GM19438 (cell line): ENCODE measurements at regions not wholly inside any gene's neighbourhood (a gene's known extent, or its start where the extent isn't known, plus 50 kb on each side); places are given as distances from the start of the nearest gene placed in this dataset.

Source experiments
- ATAC-seq: cut with Tn5 transposase; IDR thresholded peaks from one replicate; pipeline ENCODE4 v1.9.1; 2021; ENCODE audit warnings: low read depth; ENCODE audit not compliant: unreplicated experiment

DNA sequence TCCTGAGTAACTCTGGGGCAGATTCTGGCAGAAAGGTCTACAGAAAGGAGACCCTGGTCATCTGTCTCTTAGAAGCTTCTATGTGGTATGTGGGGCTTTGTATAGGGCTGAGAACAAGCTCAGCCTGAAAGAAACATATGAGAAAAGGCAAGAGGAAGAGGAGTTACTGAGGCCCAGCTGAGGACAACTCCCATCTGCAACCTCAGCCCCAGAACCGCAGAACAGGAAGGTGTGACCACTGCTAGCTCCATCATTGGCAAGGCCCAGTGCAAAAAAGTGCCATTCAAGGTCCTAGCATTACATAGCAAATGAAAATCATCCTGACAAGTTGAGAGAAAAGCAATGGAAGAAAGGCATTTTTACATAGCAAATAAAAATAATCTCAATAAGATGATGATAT lies 503.8 kb downstream of the NPHP4 start:
- no peak for ATAC-seq

DNA sequence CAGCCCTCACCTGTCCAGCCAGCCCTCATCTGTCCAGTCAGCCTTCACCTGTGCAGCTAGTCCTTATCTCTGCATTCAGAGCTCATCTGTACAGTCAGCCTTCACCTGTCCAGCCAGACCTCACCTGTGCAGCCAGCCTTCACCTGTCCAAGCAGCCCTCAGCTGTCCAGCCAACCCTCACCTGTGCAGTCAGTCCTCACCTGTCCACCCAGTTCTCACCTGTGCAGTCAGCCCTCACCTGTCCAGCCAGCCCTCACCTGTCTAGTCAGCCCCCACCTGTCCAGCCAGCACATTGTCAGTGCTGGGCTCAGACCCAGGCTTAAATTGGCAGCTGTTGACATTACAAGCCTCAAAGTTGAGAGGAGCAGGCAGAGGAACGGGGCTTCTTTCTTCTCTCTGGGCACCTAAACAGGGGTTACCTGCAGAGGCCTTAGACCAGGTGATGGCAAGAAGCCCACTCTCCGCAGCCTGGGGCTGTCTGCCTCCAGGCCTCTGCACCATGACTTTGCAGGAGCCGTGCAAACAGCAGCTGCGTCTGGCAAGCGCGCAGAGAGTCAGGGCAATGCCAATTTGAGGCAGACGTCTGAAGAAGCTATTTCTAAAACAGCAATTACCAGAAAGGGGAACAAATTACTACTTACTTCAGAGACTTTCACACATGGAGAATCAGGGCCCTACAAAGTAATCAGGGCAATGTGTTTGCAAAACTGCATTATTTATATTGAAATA lies 506.1 kb downstream of the NPHP4 start:
- no peak for ATAC-seq

DNA sequence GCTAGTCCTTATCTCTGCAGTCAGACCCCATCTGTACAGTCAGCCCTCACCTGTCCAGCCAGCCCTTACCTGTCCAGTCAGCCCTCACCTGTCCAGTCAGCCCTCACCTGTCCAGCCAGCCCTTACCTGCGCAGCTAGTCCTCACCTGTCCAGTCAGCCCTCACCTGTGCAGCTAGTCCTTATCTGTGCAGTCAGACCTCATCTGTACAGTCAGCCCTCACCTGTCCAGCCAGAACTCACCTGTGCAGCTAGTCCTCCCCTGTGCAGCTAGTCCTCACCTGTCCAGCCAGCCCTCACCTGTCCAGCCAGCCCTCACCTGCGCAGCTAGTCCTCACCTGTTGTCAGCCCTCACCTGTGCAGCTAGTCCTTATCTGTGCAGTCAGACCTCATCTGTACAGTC lies 506.8 kb downstream of the NPHP4 start:
- no peak for ATAC-seq

DNA sequence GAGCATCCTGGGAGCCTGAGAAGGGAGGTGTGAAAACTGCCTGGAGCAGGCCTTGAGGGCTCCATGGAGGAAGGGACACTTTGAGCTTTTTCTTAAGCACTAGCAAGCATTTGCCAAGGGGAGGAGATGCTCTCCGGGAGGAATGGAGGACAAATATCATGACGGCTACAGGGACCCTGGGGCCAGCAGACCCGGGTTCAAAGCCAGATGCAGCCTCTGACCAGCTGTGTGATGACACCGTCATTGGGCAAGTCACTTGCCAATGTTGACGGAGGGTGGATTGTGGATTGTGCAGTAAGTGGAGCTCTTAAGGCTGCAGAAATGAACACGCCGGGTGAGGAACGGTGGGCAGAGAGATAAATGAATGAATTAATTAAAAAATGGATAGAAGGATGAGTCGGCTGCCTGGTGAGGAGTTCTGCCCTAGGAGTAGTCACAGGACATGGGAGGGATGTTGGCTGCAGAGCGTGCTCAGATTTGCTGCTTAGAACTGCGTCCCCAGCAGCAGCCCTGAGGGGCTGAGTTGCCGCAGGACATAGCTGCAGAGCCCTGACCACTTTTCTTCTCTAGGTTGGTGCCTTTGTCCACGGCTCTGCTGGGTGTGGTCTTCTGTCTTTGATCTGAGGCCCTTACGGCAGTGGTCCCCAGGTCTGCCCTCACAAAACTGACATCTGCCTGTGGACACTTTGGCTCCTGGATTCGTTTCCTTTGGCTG lies 507.6 kb downstream of the NPHP4 start:
- no peak for ATAC-seq

GRCh38 chr1:5481889-5482288 lies 510.3 kb downstream of the NPHP4 start:
- ATAC-seq = no peak

GRCh38 chr1:5480906-5481305 lies 511.3 kb downstream of the NPHP4 start:
- ATAC-seq = no peak

DNA sequence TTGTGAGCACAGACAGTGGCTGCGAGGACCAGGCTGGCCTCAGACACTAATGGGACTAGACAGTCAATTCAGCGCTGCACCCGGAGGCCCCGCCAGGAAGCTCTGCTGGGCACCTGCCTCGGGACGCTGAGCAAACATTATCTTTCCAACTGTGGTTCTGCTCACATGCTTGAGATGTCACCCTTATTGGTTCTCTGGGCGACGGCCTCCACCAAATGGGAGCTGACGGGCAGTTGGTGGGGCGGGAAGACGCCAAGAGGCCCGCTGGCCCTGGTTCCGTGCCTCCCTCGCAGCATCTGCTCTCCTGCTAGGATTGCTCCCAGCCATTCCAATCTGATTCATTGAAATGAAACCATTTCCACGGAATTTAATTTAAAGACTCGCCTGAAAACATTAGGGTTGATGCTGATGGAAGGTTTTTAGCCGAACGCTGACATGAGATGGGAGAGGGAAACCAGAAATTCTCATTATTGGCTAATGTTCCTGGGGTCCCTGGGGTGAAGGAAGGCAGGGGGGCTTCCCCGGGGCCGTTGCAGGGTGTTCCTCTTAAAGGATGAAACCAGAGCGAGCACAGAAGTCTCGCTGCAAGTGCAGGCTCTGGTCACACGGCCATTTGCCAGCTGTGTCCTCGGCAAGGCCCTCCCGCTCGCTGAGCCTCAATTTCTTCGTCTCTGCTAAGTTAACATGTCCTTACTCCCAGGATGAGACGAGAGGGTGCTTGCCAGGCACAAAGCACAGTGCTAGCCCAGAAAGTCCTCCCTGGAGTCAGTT lies 512.2 kb downstream of the NPHP4 start:
- no peak for ATAC-seq

- ATAC-seq = no peak
Observed at GRCh38 chr1:5478961-5479360, 513.3 kb downstream of the NPHP4 start.

DNA sequence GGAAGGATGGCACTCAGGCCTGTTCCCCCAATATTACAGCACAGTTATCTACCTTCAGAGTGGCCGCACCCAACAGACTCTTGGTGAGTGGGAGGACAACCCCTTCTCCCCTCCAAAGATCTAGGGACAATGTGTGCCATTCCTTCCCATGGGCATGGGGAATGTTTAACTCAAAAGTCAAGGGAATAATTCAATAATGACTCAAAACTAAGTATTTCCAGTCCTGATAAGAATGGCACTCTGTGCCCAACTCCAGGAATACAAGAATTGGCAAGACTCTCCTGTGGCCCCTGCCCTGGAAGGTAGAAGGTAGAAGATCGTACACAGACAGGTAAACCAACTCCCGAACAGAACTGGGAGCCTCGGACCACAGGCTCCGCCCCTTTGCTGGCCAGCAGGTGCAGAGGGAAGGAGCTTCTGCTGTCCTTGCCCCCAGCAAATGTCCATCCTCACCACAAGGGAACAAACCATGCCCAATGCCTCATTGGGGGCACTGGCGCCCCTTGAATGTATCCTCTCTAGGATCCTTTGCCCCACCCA lies 514.0 kb downstream of the NPHP4 start:
- no peak for ATAC-seq

GRCh38 chr1:5477716-5478115 lies 514.5 kb downstream of the NPHP4 start:
- ATAC-seq = no peak

- no peak for ATAC-seq
Observed at GRCh38 chr1:5475572-5475971, 516.7 kb downstream of the NPHP4 start.

DNA sequence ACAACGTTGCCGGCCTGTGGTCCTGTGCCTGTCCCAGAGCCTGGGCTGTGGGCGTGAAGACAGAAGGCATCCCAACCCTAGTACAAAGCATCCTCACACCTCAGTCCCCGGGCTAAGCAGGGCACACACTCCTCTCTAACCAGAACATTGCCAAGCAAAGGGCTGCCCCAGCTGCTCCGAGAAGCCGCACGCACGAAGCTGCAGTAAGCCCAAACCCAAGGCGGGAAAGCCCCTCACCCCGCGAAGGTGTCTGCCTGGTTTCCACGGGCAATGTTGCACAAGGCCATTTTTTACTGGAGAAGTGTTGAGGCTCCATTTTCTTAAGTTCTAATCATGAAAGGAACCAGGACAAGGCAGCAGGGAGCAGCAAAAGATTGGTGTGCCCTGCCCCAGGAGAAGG lies 519.0 kb downstream of the NPHP4 start:
- no peak for ATAC-seq

- ATAC-seq = no peak
Observed at GRCh38 chr1:5466487-5466886, 525.7 kb downstream of the NPHP4 start.

DNA sequence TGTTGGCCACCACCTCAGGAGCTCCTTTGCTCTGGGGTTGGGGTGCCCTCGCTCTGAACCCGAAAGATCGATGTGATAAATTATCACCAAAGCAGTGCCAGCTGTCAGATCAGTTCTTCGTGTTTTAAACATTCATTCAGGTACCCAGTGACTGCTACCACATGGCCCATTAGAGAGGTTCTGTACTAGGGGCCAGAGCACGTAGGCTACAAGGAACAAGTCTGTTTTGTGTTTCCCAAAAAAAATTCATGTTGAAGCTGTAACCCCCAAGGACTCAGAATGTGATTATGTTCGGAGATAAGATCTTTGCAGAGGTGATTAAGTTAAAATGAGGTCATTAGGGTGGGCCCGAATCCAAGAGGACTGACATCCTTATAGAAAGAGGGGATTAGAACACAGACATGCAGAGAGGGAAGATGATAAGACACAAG lies 526.9 kb downstream of the NPHP4 start:
- ATAC-seq = no peak

DNA sequence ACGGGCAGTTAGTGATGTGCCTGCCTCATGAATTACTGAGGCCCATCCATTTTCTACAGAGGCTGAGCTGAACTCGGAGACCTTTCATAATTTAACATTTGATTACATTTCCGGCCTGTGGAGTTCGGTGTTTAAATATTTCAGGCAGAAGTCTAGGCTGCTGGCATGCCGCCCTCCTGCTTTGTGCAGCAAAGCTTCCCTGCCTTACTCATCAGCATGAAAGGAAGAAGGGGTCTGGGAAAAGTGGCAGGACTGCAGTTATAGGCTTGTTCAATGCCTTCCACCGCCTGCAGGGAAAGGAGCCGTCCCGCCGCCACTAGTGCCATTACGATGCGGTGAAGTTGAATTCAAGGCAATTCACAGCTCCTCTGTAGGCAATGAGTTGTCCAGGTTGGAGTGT lies 527.9 kb downstream of the NPHP4 start:
- ATAC-seq = no peak

- ATAC-seq = no peak
Observed at GRCh38 chr1:5460974-5461373, 531.3 kb downstream of the NPHP4 start.

- ATAC-seq = no peak
Observed at GRCh38 chr1:5459839-5460610, 532.2 kb downstream of the NPHP4 start.

DNA sequence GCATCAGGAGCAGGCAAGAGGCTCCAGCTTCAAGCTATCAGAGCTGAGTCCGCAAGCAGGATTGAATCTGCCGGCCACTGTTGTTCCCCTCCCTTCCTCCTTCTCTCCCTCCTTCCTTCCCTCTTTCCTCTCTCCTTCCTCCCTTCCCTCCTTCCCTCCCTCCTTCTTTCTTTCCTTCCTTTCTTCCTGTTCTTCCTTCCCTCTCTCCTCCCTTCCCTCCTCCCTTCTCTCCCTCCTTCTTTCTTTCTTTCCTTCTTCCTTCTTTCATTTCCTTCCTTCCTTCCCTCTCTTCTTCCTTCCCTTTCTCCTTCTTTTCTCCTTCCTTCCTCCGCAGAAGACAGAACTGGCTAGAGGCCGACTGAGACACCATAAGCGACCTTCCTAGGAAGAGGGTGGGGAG lies 534.0 kb downstream of the NPHP4 start:
- ATAC-seq = no peak

- ATAC-seq = no peak
Observed at GRCh38 chr1:5456090-5456811, 536.0 kb downstream of the NPHP4 start.

- no peak for ATAC-seq
Observed at GRCh38 chr1:5455651-5456050, 536.6 kb downstream of the NPHP4 start.
